A673 (cell line): ENCODE measurements at regions not wholly inside any gene's neighbourhood (a gene's known extent, or its start where the extent isn't known, plus 50 kb on each side); places are given as distances from the start of the nearest gene placed in this dataset.
A peak's percentile ranks its signal among the peaks of the same experiment; 100 is the strongest.

Source experiments
- BruUV-seq: library from RNA; stranded (reverse); fragments of 400-500 nt; replicated peaks from 2 replicates; lab custom pipeline; 2021; lab: Mats Ljungman, UMichigan
- CTCF ChIA-PET: fragments of 300-600 bp; sonication (Branson Sonifier 250); formaldehyde crosslinking; loops from one replicate; lab custom pipeline; 2022; ENCODE audit warnings: antibody characterized with exemption; lab: Charles Lee
- POLR2A ChIA-PET: fragments of 300-600 bp; sonication (Branson Sonifier 250); formaldehyde crosslinking; loops from one replicate; lab custom pipeline; 2022; ENCODE audit warnings: antibody characterized with exemption; ENCODE audit not compliant: low non-redundant PET; lab: Charles Lee
- DNase-seq: peaks from one replicate; pipeline ENCODE4 v3.0.0-alpha.2; 2015; ENCODE audit warnings: low spot score
- H3K27ac ChIP-seq: fragments of 200-600 bp; sonication (generic); 2 replicates; pipeline ENCODE4 v1.5.1; 2016; ENCODE audit warnings: mixed run types, low read depth, mild to moderate bottlenecking, mixed read lengths, antibody characterized with exemption, low read length; ENCODE audit not compliant: poor library complexity, severe bottlenecking
- H3K27me3 ChIP-seq: fragments of 200-600 bp; sonication (generic); replicated peaks from 2 replicates; pipeline ENCODE4 v1.6.1; 2017; ENCODE audit warnings: mixed run types, low read depth, mild to moderate bottlenecking, mixed read lengths, antibody characterized with exemption, low read length; ENCODE audit not compliant: insufficient read depth, poor library complexity
- H3K36me3 ChIP-seq: fragments of 200-600 bp; sonication (generic); 2 replicates; pipeline ENCODE4 v1.6.1; 2016; ENCODE audit warnings: mixed run types, mild to moderate bottlenecking, mixed read lengths, antibody characterized with exemption, low read length; ENCODE audit not compliant: insufficient read depth, poor library complexity, severe bottlenecking
- H3K4me1 ChIP-seq: fragments of 200-600 bp; sonication (generic); 2 replicates; pipeline ENCODE4 v1.6.1; 2017; ENCODE audit warnings: mixed run types, mild to moderate bottlenecking, mixed read lengths, antibody characterized with exemption, low read length; ENCODE audit not compliant: insufficient read depth, poor library complexity, severe bottlenecking
- H3K4me3 ChIP-seq: fragments of 200-600 bp; sonication (generic); 2 replicates; pipeline ENCODE4 v1.5.1; 2016; ENCODE audit warnings: low read depth, mixed run types, mild to moderate bottlenecking, mixed read lengths, low read length; ENCODE audit not compliant: poor library complexity, severe bottlenecking
- H3K9me3 ChIP-seq: fragments of 200-600 bp; sonication (generic); 2 replicates; pipeline ENCODE4 v1.6.1; 2016; ENCODE audit warnings: mixed run types, low read depth, mild to moderate bottlenecking, mixed read lengths, antibody characterized with exemption, low read length; ENCODE audit not compliant: poor library complexity, severe bottlenecking
- CTCF ChIP-seq: fragments of 300-800, 200-600 bp; sonication (generic); conservative IDR thresholded peaks from 2 replicates; pipeline ENCODE4 v1.5.1; 2017; ENCODE audit warnings: low read depth, mild to moderate bottlenecking, antibody characterized with exemption, low read length, moderate library complexity, mixed read lengths
- EZH2 ChIP-seq: fragments of 200-600 bp; sonication (generic); IDR thresholded peaks from 2 replicates; pipeline ENCODE4 v1.6.1; 2017; ENCODE audit warnings: borderline replicate concordance, low read depth, mild to moderate bottlenecking, mixed read lengths, antibody characterized with exemption, low read length; ENCODE audit not compliant: poor library complexity, severe bottlenecking
- intact Hi-C: fragments of 100-400 bp; cut with micrococcal nuclease; formaldehyde crosslinking; loops from one replicate; pipeline ENCODE4 v1.10.0; 2022; ENCODE audit not compliant: unreplicated experiment

GRCh38 chr11:116166573-116167465, 606.0 kb downstream of the BUD13 start:
- DNase-seq: peak; percentile 6
- H3K4me1 ChIP-seq: no peaks in the 10 kb centered on the region
- H3K36me3 ChIP-seq: no peaks in the 10 kb centered on the region
- POLR2A ChIA-PET: no interaction called here
- BruUV-seq: no TSS peak
- no peaks in the 10 kb centered on the region for H3K9me3 ChIP-seq
- TF ChIP-seq EZH2: no peak
- TF ChIP-seq CTCF: no peak
- H3K27me3 ChIP-seq: peaks cover 25% of the 10 kb centered on the region
- no peak overlapping the region for H3K27ac ChIP-seq
- CTCF ChIA-PET: no interaction called here
- intact Hi-C loops: no loop called here
- no peak overlapping the region for H3K4me3 ChIP-seq

- Histone ChIP-seq H3K27ac (no peak overlapping the region), H3K36me3 (no peaks in the 10 kb centered on the region), H3K4me1 (no peaks in the 10 kb centered on the region), H3K9me3 (no peaks in the 10 kb centered on the region), H3K4me3 (no peak overlapping the region), H3K27me3 (peaks cover 29% of the 10 kb centered on the region)
- TF ChIP-seq EZH2 (no peak), CTCF (no peak)
- BruUV-seq: no TSS peak
- intact Hi-C loops: no loop called here
- no peak for DNase-seq
- CTCF ChIA-PET: no interaction called here
- POLR2A ChIA-PET: no interaction called here
Measured at GRCh38 chr11:116164843-116165242, 607.9 kb downstream of the BUD13 start.

- no TSS peak for BruUV-seq
- DNase-seq: no peak
- no peaks in the 10 kb centered on the region for H3K9me3 ChIP-seq
- intact Hi-C loops: no loop called here
- H3K36me3 ChIP-seq: no peaks in the 10 kb centered on the region
- TF ChIP-seq EZH2 (no peak), CTCF (no peak)
- H3K4me3 ChIP-seq: no peak overlapping the region
- H3K27me3 ChIP-seq: peaks cover 29% of the 10 kb centered on the region
- ChIA-PET CTCF (no interaction called here), POLR2A (no interaction called here)
- no peak overlapping the region for H3K27ac ChIP-seq
- H3K4me1 ChIP-seq: no peaks in the 10 kb centered on the region
Measured at GRCh38 chr11:116162886-116163230, 609.9 kb downstream of the BUD13 start.
